ENCODE measurements at regions not wholly inside any gene's neighbourhood (a gene's known extent, or its start where the extent isn't known, plus 50 kb on each side); places are given as distances from the start of the nearest gene placed in this dataset.

- TF ChIP-seq ZXDB (tag by site-specific recombination; IDR thresholded peaks at IDR 0.05) (no peak), PRDM4 (tag by site-specific recombination; IDR thresholded peaks at IDR 0.05) (no peak), ZNF704 (tag by site-specific recombination; IDR thresholded peaks at IDR 0.05) (no peak), INSM2 (tag by site-specific recombination; IDR thresholded peaks at IDR 0.05) (no peak), ZSCAN5A (tag by site-specific recombination; IDR thresholded peaks at IDR 0.05) (no peak), ZNF391 (tag by site-specific recombination; IDR thresholded peaks at IDR 0.05; ENCODE audit: borderline replicate concordance, low read depth) (no peak), ZNF302 (tag by site-specific recombination; IDR thresholded peaks at IDR 0.05; ENCODE audit: low read depth) (no peak), KLF10 (tag by site-specific recombination; IDR thresholded peaks at IDR 0.05) (no peak)
- no peaks in the 10 kb centered on the region for H3K9me3 ChIP-seq (ENCODE audit: control insufficient read depth, insufficient read depth, low read depth, low read length)
- H3K27ac ChIP-seq (ENCODE audit: extremely low read depth, low read depth, low read length): no peak overlapping the region
- H3K4me3 ChIP-seq (ENCODE audit: low read depth, low read length): no peak overlapping the region
- no peaks in the 10 kb centered on the region for H3K36me3 ChIP-seq (ENCODE audit: control insufficient read depth in 2 of 2, insufficient read depth in 1 of 2, low read length in 2 of 2)
- CTCF ChIA-PET: no interaction called here
- H3K4me1 ChIP-seq (ENCODE audit: control insufficient read depth, insufficient read depth, low read length): no peaks in the 10 kb centered on the region
- POLR2A ChIA-PET: no interaction called here
These were observed 383.4 kb downstream of the IRS2 start for GRCh38 chr13:109403012-109403421.

GRCh38 chr13:109401891-109402290 is 384.5 kb downstream of the IRS2 start:
- ChIA-PET POLR2A (no interaction called here), CTCF (interaction anchor here (0.7 kb wide), 1 partner anchor 1054 kb away, joined by 4 read pairs; no protein-coding TSS in a partner anchor)
- Histone ChIP-seq H3K36me3 (ENCODE audit: control insufficient read depth in 2 of 2, insufficient read depth in 1 of 2, low read length in 2 of 2) (no peaks in the 10 kb centered on the region), H3K27ac (ENCODE audit: extremely low read depth, low read depth, low read length) (no peak overlapping the region), H3K9me3 (ENCODE audit: control insufficient read depth, insufficient read depth, low read depth, low read length) (no peaks in the 10 kb centered on the region), H3K4me3 (ENCODE audit: low read depth, low read length) (no peak overlapping the region), H3K4me1 (ENCODE audit: control insufficient read depth, insufficient read depth, low read length) (no peaks in the 10 kb centered on the region)
- TF ChIP-seq PBX3 (CRISPR knock-in tag; IDR thresholded peaks at IDR 0.05): no peak
- no peak for TF ChIP-seq WT1 (tag by site-specific recombination; IDR thresholded peaks at IDR 0.05)
- no peak for TF ChIP-seq ZNF600 (tag by site-specific recombination; IDR thresholded peaks at IDR 0.05)
- no peak for TF ChIP-seq ZNF133 (tag by site-specific recombination; IDR thresholded peaks at IDR 0.05)

GRCh38 chr13:109401307-109401706 is 385.1 kb downstream of the IRS2 start:
- TF ChIP-seq ZNF521 (tag by site-specific recombination; IDR thresholded peaks at IDR 0.05) (no peak), ZNF518A (tag by site-specific recombination; conservative IDR thresholded peaks at IDR 0.05; ENCODE audit: low read depth) (no peak)
- ChIA-PET CTCF (interaction anchor here (0.7 kb wide), 1 partner anchor 1054 kb away, joined by 4 read pairs; no protein-coding TSS in a partner anchor), POLR2A (no interaction called here)
- H3K27ac ChIP-seq (ENCODE audit: extremely low read depth, low read depth, low read length): no peak overlapping the region
- no peak overlapping the region for H3K4me3 ChIP-seq (ENCODE audit: low read depth, low read length)
- no peaks in the 10 kb centered on the region for H3K4me1 ChIP-seq (ENCODE audit: control insufficient read depth, insufficient read depth, low read length)
- no peaks in the 10 kb centered on the region for H3K9me3 ChIP-seq (ENCODE audit: control insufficient read depth, insufficient read depth, low read depth, low read length)
- no peaks in the 10 kb centered on the region for H3K36me3 ChIP-seq (ENCODE audit: control insufficient read depth in 2 of 2, insufficient read depth in 1 of 2, low read length in 2 of 2)
